ENCODE measurements at regions not wholly inside any gene's neighbourhood (a gene's known extent, or its start where the extent isn't known, plus 50 kb on each side); places are given as distances from the start of the nearest gene placed in this dataset.

DNA sequence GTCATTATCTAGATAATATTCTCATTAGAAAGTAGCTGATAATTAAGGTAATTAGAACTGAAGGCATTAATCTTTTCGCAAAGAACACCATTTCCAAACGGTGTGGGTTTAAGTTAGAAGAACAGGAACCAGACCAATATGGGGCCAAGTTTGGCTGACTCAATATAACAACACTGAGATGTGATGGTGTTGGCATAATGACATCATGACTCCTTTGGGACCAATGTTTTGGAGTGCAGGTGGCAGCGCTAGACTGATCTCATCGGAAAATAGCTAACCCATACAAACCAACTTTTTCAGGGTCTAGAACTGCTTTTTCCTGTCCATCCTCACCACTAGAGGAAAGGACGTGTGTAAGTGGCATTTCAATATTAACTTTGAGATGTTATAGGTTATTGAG lies 1171.7 kb upstream of the ZEB2 start:
- TF ChIP-seq, protein P1, sequence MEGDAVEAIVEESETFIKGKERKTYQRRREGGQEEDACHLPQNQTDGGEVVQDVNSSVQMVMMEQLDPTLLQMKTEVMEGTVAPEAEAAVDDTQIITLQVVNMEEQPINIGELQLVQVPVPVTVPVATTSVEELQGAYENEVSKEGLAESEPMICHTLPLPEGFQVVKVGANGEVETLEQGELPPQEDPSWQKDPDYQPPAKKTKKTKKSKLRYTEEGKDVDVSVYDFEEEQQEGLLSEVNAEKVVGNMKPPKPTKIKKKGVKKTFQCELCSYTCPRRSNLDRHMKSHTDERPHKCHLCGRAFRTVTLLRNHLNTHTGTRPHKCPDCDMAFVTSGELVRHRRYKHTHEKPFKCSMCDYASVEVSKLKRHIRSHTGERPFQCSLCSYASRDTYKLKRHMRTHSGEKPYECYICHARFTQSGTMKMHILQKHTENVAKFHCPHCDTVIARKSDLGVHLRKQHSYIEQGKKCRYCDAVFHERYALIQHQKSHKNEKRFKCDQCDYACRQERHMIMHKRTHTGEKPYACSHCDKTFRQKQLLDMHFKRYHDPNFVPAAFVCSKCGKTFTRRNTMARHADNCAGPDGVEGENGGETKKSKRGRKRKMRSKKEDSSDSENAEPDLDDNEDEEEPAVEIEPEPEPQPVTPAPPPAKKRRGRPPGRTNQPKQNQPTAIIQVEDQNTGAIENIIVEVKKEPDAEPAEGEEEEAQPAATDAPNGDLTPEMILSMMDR (conservative IDR thresholded peaks at IDR 0.05; ENCODE audit: low read depth, low read length) = no peak
- no peak overlapping the region for H3K4me3 ChIP-seq (ENCODE audit: low read length)
- no peak for DNase-seq (ENCODE audit: low read depth)

DNA sequence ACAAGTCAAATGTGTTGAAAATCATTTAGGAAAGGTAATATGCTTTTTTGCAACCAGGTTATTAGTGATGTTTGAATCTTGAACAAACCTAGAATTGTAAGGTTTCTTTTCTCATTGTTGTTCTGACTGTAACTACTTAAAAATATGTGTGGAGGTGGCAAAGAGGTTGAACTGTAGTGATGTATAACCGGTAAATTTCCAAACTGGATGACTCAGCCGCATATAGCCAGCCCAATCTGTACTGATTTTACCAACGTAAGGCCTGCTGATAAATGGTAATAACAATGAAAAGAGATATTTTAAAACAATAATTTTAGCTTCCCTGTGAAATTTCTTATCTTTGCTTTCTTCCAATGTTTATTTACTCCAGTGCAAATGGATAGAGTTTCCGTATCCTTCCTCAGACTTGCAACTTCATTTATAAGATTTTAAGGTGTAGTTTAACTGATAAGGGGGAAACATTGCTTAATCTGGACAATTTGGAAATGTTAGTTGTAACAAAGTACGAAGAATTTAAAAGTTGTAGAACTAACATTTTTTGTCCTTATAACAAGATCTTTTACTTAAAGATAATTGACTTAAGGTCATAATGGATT lies 1170.4 kb upstream of the ZEB2 start:
- TF ChIP-seq, protein P1 (conservative IDR thresholded peaks at IDR 0.05; ENCODE audit: low read depth, low read length) = no peak
- no peak for DNase-seq (ENCODE audit: low read depth)
- no peak overlapping the region for H3K4me3 ChIP-seq (ENCODE audit: low read length)

DNA sequence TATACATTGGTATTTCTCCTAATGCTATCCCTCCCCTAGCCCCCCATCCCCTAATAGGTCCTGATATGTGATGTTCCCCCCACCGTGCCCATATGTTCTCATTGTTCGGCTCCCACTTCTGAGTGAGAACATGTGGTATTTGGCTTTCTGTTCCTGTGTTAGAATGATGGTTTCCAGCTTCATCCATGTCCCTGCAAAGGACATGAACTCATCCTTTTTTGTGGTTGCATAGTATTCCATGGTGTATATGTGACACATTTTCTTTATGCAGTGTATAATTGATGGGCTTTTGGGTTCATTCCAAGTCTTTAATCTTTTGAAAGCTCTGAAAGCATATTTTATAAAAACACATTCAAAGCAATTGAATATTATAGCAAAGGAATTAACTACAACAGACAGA lies 1169.4 kb upstream of the ZEB2 start:
- H3K4me3 ChIP-seq (ENCODE audit: low read length) = no peak overlapping the region
- TF ChIP-seq, protein P1 (conservative IDR thresholded peaks at IDR 0.05; ENCODE audit: low read depth, low read length) = no peak
- DNase-seq (ENCODE audit: low read depth) = no peak

GRCh38 chr2:145688156-145688555 lies 1168.2 kb upstream of the ZEB2 start:
- TF ChIP-seq, protein P1 (conservative IDR thresholded peaks at IDR 0.05; ENCODE audit: low read depth, low read length) = no peak
- DNase-seq (ENCODE audit: low read depth) = no peak

GRCh38 chr2:145687442-145688134 lies 1167.7 kb upstream of the ZEB2 start:
- no peak for DNase-seq (ENCODE audit: low read depth)
- TF ChIP-seq, protein P1 (conservative IDR thresholded peaks at IDR 0.05; ENCODE audit: low read depth, low read length) = no peak
- no peak overlapping the region for H3K4me3 ChIP-seq (ENCODE audit: low read length)

More at GRCh38 chr2:145688156-145688555, 1168.2 kb upstream of the ZEB2 start:
- H3K4me3 ChIP-seq (ENCODE audit: low read length) = no peak overlapping the region

DNA sequence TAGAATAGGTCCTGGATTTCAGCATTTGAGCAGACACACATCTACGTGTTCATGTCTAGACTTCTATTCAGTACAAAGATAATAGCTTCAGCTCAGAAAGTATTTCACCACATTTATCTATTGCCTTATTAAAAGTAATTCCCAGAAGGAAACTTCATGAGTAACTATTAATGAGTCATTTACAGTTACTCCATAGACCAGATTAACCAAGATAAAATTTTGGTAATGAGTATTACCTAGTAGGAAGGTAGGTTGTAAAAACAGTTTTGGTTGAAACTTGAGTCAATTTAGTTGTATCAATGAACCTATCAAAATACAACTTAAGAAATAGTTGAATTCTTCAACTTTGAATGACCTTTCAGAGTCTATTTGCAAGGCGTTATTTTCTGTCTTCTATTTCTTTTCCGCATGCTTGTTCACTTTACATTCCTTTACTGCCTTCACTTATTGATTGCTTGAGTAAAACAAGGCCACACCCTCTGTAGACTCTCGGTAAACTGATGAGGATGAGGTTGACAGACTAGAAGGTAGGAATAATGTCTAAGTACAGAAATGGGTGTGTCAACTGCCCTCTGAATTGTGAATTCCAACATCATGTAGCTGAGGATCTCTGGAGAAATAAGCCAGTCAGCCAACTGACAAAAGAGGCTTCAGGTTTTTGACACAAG lies 1165.6 kb upstream of the ZEB2 start:
- no peak for DNase-seq (ENCODE audit: low read depth)
- no peak overlapping the region for H3K4me3 ChIP-seq (ENCODE audit: low read length)
- TF ChIP-seq, protein P1 (conservative IDR thresholded peaks at IDR 0.05; ENCODE audit: low read depth, low read length) = no peak
